SK-N-SH (cell line): ENCODE measurements at regions not wholly inside any gene's neighbourhood (a gene's known extent, or its start where the extent isn't known, plus 50 kb on each side); places are given as distances from the start of the nearest gene placed in this dataset.

Experiments used
- CTCF ChIA-PET: fragments of 300-600, 350-600 bp; formaldehyde crosslinking; extraction: SDS; loops from one replicate; lab custom pipeline; 2021; lab: Yijun Ruan, JAX
- POLR2A ChIA-PET: fragments of 350-600 bp; sonication (Branson Sonifier 250); formaldehyde crosslinking; extraction: SDS; loops from one replicate; lab custom pipeline; 2020; ENCODE audit warnings: antibody characterized with exemption, inconsistent platforms; lab: Yijun Ruan, JAX
- DNase-seq: peaks from one replicate; pipeline ENCODE4 v3.0.0; 2012
- H2AFZ ChIP-seq: fragments of 200-600 bp; sonication (generic); 2 replicates; pipeline ENCODE4 v1.8.1; 2016; ENCODE audit warnings: antibody characterized with exemption, mild to moderate bottlenecking, low read depth
- H3F3A ChIP-seq: fragments of 200-600 bp; sonication (generic); replicated peaks from 2 replicates; pipeline ENCODE3; 2016; ENCODE audit warnings: antibody characterized with exemption, mild to moderate bottlenecking; ENCODE audit not compliant: insufficient read depth
- H3K27ac ChIP-seq, 2 experiments: fragments of 200-500 bp in 1 of 2; fragments of 200-600 bp in 1 of 2; sonication (Bioruptor generic) in 1 of 2; sonication (generic), shearing (Covaris generic) in 1 of 2; 2 replicates each; pipeline versions ENCODE4 v1.5.1 to v1.6.1; 2014 to 2016; ENCODE audit warnings: low read depth in 2 of 2, inconsistent platforms in 1 of 2, low read length in 1 of 2, mild to moderate bottlenecking in 1 of 2, mixed read lengths in 1 of 2
- H3K27me3 ChIP-seq: fragments of 200-600 bp; sonication (generic), shearing (Covaris generic); 2 replicates; pipeline ENCODE4 v1.6.1; 2016; ENCODE audit warnings: mixed run types; ENCODE audit not compliant: insufficient read depth
- H3K36me3 ChIP-seq, 2 experiments: fragments of 200-500 bp in 1 of 2; fragments of 200-600 bp in 1 of 2; sonication (Bioruptor generic) in 1 of 2; sonication (generic) in 1 of 2; replicated peaks in 1 of 2; 2 replicates each; pipeline versions ENCODE3 to v1.5.1; 2014 to 2016; ENCODE audit warnings: low read length in 1 of 2, mild to moderate bottlenecking in 1 of 2; ENCODE audit not compliant: insufficient read depth in 2 of 2, control insufficient read depth in 1 of 2
- H3K4me1 ChIP-seq, 2 experiments: fragments of 200-500 bp in 1 of 2; fragments of 200-600 bp in 1 of 2; sonication (Bioruptor generic) in 1 of 2; sonication (generic), shearing (Covaris generic) in 1 of 2; 2 replicates each; pipeline versions ENCODE4 v1.5.1 to v1.6.1; 2014 to 2016; ENCODE audit warnings: low read depth in 1 of 2, low read length in 1 of 2, mixed run types in 1 of 2; ENCODE audit not compliant: insufficient read depth in 2 of 2, control insufficient read depth in 1 of 2
- H3K4me2 ChIP-seq: fragments of 200-600 bp; sonication (generic), shearing (Covaris generic); 2 replicates; pipeline ENCODE4 v1.6.1; 2017; ENCODE audit warnings: mixed run types
- H3K4me3 ChIP-seq, 2 experiments: fragments of 200-500 bp in 1 of 2; fragments of 200-600 bp in 1 of 2; sonication (Bioruptor generic) in 1 of 2; sonication (generic), shearing (Covaris generic) in 1 of 2; 2 replicates each; pipeline versions ENCODE4 v1.5.1 to v1.8.1; 2014 to 2016; ENCODE audit warnings: low read depth in 2 of 2, inconsistent platforms in 1 of 2, low read length in 1 of 2, mild to moderate bottlenecking in 1 of 2, mixed read lengths in 1 of 2, moderate library complexity in 1 of 2
- H3K79me2 ChIP-seq: fragments of 200-600 bp; sonication (generic); 2 replicates; pipeline ENCODE4 v1.8.1; 2017; ENCODE audit warnings: mild to moderate bottlenecking; ENCODE audit not compliant: insufficient read depth
- H3K9ac ChIP-seq: fragments of 200-600 bp; sonication (generic); 2 replicates; pipeline ENCODE4 v1.6.1; 2017; ENCODE audit warnings: mixed run types
- H3K9me2 ChIP-seq: fragments of 200-600 bp; sonication (generic); 2 replicates; pipeline ENCODE4 v1.6.1; 2017; ENCODE audit warnings: mixed run types
- H3K9me3 ChIP-seq: fragments of 200-600 bp; sonication (generic); 2 replicates; pipeline ENCODE4 v1.6.1; 2017; ENCODE audit warnings: mixed run types, mild to moderate bottlenecking, moderate library complexity
- H4K20me1 ChIP-seq: fragments of 200-600 bp; sonication (generic); 2 replicates; pipeline ENCODE4 v1.6.1; 2017; ENCODE audit warnings: mild to moderate bottlenecking, mixed run types; ENCODE audit not compliant: insufficient read depth
- EP300 ChIP-seq, 2 experiments: IDR thresholded peaks; 2 replicates each; pipeline versions ENCODE4 v1.4.0 to v1.6.1; 2012; ENCODE audit warnings: borderline replicate concordance in 1 of 2, low read depth in 1 of 2, low read length in 1 of 2
- FOXM1 ChIP-seq: IDR thresholded peaks from 2 replicates; pipeline ENCODE4 v1.4.0; 2012; ENCODE audit warnings: low read depth, mild to moderate bottlenecking
- MEF2A ChIP-seq: IDR thresholded peaks from 2 replicates; pipeline ENCODE4 v1.4.0; 2012; ENCODE audit warnings: low read depth, borderline replicate concordance
- RCOR1 ChIP-seq: fragments of 150-350 bp; IDR thresholded peaks from 2 replicates; pipeline ENCODE4 v1.6.1; 2017; ENCODE audit warnings: antibody characterized with exemption, low read length
- REST ChIP-seq: IDR thresholded peaks from 2 replicates; pipeline ENCODE4 v1.6.1; 2012; ENCODE audit warnings: mild to moderate bottlenecking, low read depth, low read length, moderate library complexity
- SIN3A ChIP-seq: IDR thresholded peaks from 2 replicates; pipeline ENCODE4 v1.6.1; 2012; ENCODE audit warnings: low read depth, mild to moderate bottlenecking, low read length, moderate library complexity, borderline replicate concordance
- USF2 ChIP-seq: fragments of 150-350 bp; IDR thresholded peaks from 2 replicates; pipeline ENCODE4 v1.6.1; 2017; ENCODE audit warnings: antibody characterized with exemption, low read length, low read depth, borderline replicate concordance
- ZBTB33 ChIP-seq: IDR thresholded peaks from 2 replicates; pipeline ENCODE4 v1.4.0; 2012; ENCODE audit warnings: low read depth, borderline replicate concordance
- WGBS: methylation state at CpG from one replicate; pipeline ENCODE4 v1.1.6; 2017; ENCODE audit warnings: low lambda C conversion rate; 5-methylcytosine and 5-hydroxymethylcytosine counted together

GRCh38 chr4:24372341-24372740 is 212.0 kb downstream of the DHX15 start (continued):
- no peak for TF ChIP-seq REST
- no peak for TF ChIP-seq FOXM1
- no peak for TF ChIP-seq USF2
- no peak for TF ChIP-seq MEF2A

- DNase-seq, result no peak
- ChIA-PET CTCF (no interaction called here), POLR2A (no interaction called here)
- WGBS, result 0% methylated on average over 1 of the region's 1 CpG
- Histone ChIP-seq H3K4me3 (no peak overlapping the region), H2AFZ (no peak overlapping the region), H3K36me3 (no peaks in the 10 kb centered on the region), H3K4me2 (no peak overlapping the region), H3K4me1 (no peaks in the 10 kb centered on the region), H3K9me3 (no peaks in the 10 kb centered on the region), H4K20me1 (no peaks in the 10 kb centered on the region), H3K9me2 (no peaks in the 10 kb centered on the region), H3K9ac (no peak overlapping the region), H3K27ac (no peak overlapping the region), H3K27me3 (no peaks in the 10 kb centered on the region), H3F3A (no peaks in the 10 kb centered on the region), H3K79me2 (no peaks in the 10 kb centered on the region)
- TF ChIP-seq RCOR1 (no peak), EP300 (IDR thresholded peaks at IDR 0.05; ENCODE audit: borderline replicate concordance in 1 of 2, low read depth in 1 of 2, low read length in 1 of 2) (no peak)
Measured at GRCh38 chr4:24370421-24370820, 213.9 kb downstream of the DHX15 start.

- H3K9me3 ChIP-seq, result no peaks in the 10 kb centered on the region
- ChIA-PET CTCF (no interaction called here), POLR2A (no interaction called here)
- H3K9ac ChIP-seq, result no peak overlapping the region
- H3K4me1 ChIP-seq, result no peaks in the 10 kb centered on the region
- H3K79me2 ChIP-seq, result no peaks in the 10 kb centered on the region
- no peaks in the 10 kb centered on the region for H3K36me3 ChIP-seq
- no peak overlapping the region for H3K4me2 ChIP-seq
- H3K4me3 ChIP-seq, result no peak overlapping the region
- no peak for DNase-seq
- no peak overlapping the region for H2AFZ ChIP-seq
- no peaks in the 10 kb centered on the region for H3K27me3 ChIP-seq
- TF ChIP-seq ZBTB33, result no peak
- TF ChIP-seq SIN3A, result no peak
- WGBS, result 39% methylated on average over 5 of the region's 5 CpGs
- H3K27ac ChIP-seq, result no peak overlapping the region
- no peaks in the 10 kb centered on the region for H4K20me1 ChIP-seq
- H3F3A ChIP-seq, result no peaks in the 10 kb centered on the region
- no peaks in the 10 kb centered on the region for H3K9me2 ChIP-seq
Measured at GRCh38 chr4:24369507-24370029, 214.8 kb downstream of the DHX15 start.
